ENCODE measurements at regions not wholly inside any gene's neighbourhood (a gene's known extent, or its start where the extent isn't known, plus 50 kb on each side); places are given as distances from the start of the nearest gene placed in this dataset.
"Not testable (repeated sequence)": the region's sequence is repeated elsewhere in the genome, so short reads cannot be mapped to it uniquely, and the experiment has no call there.

- not testable (repeated sequence) for TF ChIP-seq POLR2A (IDR thresholded peaks at IDR 0.05; ENCODE audit: low read depth, low read length); TAF1 (IDR thresholded peaks at IDR 0.05; ENCODE audit: borderline replicate concordance, low read depth, low read length)
Observed at GRCh38 chr2:110391035-110391418, 81.6 kb downstream of the LIMS4 start.

All from GM12892 (cell line).